GM21786 (cell line): ENCODE measurements at regions not wholly inside any gene's neighbourhood (a gene's known extent, or its start where the extent isn't known, plus 50 kb on each side); places are given as distances from the start of the nearest gene placed in this dataset.
"Not testable (repeated sequence)": the region's sequence is repeated elsewhere in the genome, so short reads cannot be mapped to it uniquely, and the experiment has no call there.

Source experiments
- ATAC-seq: cut with Tn5 transposase; IDR thresholded peaks from one replicate; pipeline ENCODE4 v1.9.1; 2021; ENCODE audit not compliant: unreplicated experiment

DNA sequence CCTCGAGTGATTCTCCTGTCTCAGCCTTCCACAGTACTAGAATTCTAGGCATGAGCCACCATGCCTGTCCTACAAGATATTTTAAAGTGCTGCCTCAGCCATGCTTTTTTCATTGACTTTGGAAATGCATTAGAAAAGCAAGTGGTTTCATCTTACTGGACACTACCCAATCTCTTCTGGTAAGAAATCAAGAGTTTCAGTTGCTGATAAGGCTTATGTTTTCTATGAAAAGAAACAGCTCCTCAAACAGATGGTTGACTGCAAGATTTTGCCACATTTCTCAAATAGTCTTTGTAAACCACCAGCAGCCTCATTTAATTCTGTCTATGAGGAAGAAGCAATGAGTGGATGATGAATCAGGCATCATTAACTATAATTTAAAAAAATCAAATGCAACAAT lies 264.5 kb upstream of the LRP1B start:
- no peak for ATAC-seq

DNA sequence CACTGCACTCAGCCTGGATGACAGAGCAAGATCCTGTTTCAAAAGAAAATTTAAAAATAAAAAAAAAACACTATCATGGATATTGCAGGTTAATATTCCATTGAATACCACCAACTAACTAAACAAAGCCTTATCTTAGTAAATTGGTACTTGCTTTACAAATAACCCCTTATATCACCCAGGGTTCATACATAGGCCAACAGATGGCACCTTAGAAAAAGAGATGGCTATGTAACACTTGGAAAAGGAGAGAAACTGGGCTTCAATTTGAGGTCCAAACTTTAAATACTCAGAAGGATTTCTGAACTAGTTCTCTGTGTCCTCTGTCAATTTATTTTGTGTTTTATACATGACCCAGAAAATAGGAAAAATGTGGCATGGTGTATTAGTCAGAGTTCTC lies 249.6 kb upstream of the LRP1B start:
- ATAC-seq = no peak

DNA sequence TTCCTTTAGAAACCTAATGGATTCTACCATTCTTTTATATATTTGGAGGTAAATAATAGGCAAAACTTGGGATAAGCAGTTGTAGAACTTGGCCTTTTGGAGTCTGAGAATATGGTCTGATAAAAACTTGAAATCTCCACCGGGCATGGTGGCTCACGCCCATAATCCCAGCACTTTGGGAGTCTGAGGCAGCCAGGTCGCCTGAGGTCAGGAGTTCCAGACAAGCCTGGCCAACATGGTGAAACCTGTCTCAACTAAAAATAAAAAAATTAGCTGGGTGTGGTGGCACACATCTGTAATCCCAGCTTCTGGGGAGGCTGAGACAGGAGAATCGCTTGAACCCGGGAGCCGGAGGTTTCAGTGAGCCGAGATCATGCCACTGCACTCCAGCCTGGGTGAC lies 231.3 kb upstream of the LRP1B start:
- ATAC-seq = not testable (repeated sequence)

DNA sequence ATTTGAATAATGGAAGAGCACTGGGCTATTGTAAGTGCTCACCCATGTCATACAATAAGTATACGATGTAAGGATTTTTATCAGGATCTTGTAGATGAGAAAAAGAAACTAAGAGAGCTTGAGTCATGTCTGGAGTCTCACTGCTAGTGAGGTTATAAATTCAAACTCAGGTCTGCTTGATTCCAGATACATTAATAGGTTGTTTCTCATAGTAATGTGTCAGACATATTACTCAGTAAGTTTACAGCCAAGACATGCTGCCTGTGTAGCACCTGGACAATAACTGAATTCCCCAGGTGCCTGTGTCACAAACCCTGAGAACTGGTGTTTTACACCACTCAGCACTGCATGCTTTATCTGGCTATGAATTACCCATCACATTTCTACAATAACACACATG lies 216.9 kb upstream of the LRP1B start:
- no peak for ATAC-seq

DNA sequence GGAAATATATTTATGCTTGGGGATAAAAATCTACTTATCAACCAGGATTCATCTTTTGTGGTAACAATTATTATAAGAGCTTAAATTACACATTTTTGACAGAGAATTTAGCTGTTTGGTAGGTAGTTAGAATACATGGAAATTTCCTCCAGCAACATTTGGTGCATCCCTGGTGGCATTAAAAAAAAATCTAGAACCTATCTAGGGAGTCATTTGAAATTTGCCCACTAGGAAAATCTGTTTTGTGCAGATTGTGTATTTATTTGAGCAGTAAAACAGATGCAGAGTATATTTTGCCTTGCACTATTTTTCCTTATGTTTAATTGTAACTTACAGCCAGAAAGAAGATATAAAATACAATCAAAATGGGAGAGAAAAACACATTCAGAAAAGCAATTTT lies 208.4 kb upstream of the LRP1B start:
- ATAC-seq = no peak

DNA sequence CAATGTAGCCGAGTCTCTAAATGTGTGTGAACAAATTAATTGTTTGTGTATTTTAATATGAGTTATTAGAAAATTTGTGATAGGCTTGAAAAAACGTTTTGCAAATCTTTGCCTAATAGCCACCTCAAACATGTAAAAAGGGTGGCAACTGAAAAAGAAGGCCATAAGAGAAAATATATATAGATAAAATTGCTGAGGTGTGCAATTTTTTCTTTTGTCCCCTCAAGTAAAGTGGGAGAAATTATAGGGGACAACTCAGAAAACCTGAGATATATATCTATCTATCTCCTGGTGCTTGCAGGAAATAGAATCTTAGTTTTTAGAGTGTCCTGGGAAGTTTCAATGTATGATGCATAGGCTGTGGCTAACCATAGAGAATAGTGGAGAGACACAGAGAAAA lies 201.4 kb upstream of the LRP1B start:
- ATAC-seq = no peak

DNA sequence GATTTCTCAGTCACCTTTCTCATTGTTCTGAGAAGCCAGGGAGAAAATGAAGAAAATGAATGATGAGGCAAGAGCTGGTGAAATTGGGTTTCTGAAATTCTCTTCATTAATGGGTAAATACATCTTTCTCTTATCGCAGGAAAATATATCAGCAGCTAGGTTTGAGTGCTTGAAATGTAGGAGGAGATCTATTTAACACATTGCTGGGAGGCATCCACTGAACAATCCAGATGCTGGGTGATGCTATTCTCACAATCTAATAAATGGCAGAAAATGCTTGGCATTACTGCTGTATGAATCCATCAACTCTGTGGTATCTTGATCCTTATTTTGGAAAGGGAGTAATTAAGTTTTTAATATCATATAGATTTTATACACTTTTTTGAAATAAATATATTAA lies 199.6 kb upstream of the LRP1B start:
- no peak for ATAC-seq

DNA sequence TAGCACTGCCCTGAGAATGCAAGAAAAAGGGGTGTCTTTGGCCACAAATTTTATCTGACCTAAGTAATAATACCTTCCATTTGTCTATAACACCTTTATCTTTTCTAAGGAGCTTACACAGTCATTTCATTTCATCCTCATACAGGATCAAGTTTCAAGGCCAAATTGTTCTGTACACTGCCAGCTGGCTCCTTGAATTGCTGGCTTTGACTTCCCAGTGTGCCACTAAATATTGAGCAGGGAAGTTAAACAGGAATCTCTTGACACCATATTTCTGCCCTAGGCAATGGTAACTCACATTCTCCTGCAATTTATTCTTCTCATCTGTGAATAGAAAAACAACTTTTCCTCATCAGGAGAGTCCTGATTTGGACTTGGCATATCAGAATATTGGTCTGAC lies 195.1 kb upstream of the LRP1B start:
- no peak for ATAC-seq

DNA sequence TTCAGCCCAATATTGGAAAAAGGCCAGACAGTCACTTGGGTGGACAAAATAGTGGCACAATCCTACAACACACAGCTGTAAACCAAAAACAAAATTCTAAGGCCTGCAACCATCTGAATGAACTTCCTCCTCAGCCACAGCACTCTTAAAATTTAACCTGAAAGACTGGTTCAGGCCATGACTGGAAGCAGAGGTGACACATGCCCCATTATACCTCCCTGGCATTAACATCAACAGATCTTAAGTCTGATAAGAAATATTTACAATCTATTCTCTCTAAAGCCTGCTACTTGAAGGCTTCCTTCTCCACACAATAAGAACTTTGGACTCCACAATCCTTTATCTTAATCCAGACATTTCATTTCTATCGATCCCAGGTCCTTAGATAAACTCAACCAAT lies 192.4 kb upstream of the LRP1B start:
- ATAC-seq = no peak

DNA sequence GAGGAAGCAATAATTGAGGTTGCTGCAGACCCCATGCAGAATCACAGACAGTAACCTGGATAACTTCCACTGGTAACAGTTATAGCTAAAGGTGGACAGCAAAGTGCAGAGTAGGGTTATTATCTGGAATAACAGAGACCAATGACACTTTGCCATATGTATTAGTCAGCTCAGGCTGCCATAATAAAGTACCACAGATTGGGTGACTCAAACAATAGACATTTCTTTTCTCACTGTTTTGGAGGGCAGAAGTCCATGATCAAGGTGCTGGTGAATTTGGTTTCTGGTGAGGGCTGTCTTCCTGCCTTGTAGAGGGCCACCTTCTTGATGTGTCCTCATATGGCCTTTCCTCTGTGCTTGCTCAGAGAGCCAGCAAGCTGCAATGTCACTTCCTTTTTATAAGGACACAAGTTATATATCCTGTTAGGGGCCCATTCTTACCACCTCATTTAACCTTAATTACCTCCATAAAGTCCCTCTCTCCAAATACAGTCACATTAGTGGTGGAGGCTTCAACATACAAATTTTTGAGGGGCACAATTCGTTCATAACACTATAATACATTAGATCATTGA lies 191.0 kb upstream of the LRP1B start:
- no peak for ATAC-seq

DNA sequence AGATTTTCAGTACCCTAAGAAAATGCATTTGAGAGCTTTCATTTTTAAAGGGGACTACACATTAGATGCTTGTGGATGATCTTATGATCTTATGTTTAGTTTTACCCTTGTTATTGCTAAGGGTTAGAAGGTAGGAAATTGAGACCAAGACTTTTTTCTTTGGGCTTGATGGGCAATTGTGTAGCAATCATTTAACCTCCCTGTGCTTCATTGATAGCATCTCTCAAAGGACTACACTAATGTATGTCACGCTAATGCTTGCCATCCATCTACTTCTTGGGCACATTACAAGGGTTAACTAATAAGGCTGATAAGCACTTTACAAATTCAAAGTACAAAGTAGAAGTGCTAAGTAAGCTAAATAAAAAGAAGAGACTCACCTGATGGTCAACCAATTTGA lies 189.3 kb upstream of the LRP1B start:
- no peak for ATAC-seq

DNA sequence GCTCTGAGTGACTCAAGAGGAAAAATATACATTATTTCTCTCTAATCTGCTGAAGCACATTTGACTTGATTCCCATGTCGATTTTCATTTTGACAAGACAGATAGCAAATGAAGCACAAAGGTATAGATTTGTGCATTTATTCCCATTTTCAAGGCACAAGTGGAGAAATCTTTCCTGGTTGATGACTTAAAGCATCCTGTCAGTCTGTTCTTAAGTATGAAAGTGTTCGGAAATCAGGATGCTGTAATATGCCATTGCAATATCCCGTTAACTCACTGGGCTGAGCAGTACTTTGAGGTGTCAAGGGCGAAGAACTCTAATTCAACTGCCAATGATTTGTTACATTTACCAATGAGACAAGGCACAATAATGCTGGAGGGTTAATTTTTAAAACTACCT lies 185.2 kb upstream of the LRP1B start:
- ATAC-seq = no peak

DNA sequence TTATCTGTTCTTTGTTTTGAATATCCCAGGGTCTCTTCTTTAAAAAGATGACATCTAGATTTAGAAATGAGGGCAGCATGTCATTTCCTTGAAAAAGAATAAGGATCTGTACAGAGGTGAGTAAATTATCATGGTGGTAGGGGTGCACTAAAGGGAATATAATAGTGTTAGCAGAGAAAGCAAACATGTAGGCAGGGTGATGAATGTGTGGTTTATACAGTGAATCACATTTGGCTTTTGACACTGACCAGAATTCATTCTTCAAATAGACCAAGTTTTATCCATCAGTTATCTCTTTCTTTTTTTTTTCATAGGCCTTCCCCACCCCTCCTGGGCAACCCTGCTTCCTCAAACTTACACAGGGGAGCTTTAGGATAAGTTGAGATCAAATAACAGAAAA lies 184.5 kb upstream of the LRP1B start:
- ATAC-seq = no peak

DNA sequence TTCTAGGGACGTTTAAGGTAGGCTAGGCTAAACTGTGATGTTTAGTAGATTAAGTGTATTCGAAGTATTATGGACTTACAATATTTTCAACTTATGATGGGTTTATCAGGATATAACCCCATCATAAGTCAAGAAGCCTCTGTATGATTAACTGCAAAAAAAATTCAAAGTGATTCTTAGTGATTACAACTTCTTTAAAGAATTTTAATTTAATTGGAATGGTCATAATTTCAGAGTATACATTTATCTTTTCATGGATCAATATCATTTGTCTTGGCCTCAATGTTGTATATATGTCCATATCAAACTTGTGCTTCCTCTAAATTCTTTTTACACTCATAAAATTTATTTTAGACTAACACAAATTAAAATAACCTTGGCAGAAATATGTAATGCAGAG lies 183.3 kb upstream of the LRP1B start:
- no peak for ATAC-seq

DNA sequence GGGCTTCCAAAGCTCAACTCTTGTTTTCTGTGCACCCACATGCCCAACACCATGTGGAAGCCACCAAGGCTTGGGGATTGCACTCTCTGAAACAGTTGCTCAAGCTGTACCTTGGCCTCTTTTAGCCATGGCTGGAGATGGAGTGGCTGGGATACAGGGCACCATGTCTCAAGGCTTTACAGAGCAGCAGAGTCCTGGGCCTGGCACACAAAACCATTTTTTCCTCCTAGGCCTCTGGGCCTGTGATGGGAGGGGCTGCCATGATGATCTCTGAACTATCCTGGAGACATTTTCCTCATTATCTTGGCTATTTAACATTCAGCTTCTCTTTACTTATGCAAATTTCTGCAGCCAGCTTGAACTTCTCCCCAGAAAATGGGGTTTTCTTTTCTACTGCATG lies 179.7 kb upstream of the LRP1B start:
- ATAC-seq = no peak

DNA sequence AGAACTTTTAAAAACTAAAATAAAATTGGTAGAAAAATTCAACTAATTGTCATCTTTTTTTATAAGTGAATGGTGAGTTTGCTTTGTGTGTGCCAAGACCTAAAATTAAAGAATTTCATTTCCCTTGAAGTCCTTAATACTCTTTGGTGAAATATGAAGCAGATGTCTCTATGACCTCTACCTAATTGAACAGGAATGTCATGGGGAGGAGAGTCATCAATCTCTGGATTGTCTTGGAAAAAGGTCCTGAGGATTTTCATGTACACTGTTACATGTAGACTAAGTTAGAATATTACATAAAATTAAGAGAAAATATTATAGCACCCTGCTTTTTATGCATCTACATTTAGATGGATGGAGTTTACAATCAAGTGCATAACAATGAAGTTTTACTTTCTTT lies 177.9 kb upstream of the LRP1B start:
- ATAC-seq = no peak

DNA sequence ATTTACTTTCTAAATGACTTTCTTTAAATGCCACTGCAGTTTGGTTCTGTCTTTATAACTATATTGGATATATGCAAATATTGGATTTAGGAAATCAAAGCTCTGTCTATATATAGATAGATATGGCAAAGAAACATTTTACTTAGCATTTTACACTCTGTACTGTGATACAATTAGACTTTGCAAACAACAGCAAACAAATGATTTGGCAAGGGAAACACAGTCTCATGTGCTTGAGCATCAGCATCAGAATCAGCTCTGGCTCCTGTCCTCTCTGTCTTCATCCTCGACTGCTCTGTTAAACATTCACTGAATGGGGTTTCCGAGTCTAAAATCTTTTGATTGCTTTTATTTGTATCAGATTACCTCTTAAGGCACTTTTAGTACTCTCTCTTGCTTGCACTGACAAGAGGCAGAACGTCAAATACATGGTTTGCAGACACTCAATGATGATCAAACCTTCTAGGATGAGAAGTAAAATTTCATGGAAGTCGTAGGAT lies 176.8 kb upstream of the LRP1B start:
- ATAC-seq = no peak

DNA sequence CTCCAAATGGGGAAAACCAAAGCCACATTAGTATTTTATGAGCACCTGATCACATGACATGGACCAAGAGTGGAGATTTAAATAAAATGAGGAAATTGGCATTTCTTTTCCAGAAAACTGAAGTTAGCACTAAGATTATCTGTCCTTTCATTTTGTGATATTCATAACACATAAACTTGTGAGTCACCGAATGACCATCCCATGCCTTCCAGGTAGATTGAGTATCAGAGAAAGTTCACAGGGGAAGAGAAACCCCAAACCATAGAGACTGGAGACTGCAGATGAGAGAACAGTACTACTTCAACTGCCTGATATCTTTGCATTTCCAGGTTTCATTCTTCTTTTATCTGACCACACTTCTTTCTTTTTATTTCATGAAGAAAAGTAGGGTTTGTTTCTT lies 176.3 kb upstream of the LRP1B start:
- ATAC-seq = no peak

DNA sequence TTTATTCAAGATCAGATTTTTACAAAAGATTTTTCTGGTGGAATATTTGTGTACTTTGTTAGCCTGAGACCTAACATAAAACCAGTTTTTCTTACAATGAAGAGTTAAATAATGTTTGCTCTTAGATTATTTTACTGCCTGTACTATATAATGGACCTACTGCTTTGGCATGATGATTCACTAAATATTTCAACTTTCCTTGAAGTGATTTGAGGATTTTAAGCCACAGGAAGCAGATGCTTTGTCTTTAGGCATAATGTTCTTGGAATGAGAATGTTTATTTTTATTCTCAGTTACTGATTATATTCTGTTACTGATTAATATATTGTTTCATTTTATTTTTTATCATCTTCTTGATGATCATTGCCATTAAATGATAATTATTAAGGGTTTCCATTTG lies 175.3 kb upstream of the LRP1B start:
- no peak for ATAC-seq

DNA sequence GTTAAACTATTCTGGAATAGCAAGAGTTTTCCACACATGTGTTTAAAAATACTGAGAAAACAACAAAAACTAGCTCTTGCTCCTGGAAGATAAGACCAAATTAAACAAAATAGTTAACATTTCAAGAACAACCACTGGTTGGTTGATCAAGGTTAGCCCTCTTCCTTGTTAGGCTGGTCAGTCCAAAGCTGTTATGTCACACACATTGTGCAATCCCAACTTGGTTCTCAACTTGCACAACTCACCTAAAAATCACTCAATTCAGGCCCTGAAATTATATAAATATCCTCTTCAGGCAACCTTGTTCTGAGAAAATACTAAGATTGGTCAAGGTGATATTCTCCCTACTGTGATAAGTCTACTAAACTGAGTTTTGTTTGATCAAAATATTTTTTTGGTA lies 169.7 kb upstream of the LRP1B start:
- ATAC-seq = no peak

DNA sequence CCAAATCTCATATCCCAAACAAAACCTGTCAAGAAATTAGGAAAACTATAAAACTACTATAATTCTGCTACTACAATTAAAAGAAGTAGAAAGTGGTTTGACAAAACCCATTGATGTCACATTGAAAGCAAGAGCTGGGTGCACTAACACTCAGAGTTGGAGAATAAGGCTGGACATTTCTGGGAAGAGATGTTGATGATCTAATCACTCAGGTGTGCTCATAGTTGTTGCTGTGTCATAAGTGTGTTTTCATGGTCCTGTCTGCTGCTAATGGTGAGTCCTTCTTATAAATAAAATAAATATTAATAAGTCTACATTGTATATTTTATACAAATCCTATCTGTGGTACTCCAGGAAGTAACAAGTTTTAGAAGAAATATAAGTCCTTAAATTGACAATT lies 168.2 kb upstream of the LRP1B start:
- no peak for ATAC-seq

DNA sequence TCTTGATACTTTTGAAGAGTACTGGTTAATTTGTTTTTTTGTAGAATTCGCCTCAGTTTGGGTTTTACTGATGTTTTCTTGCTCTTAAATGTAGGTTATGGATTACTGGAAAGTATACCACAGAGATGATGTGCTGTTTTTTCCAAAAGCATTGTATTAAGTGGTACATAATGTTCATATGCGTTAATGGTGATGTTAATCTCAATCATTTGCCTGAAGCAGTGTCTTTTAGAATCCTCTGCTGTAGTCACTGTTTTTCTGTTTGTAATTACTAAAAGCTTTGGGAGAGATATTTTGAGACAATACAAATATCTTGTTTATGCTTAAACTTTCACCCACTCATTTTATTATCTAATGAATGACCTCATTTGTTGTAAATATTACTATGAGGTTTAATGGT lies 163.4 kb upstream of the LRP1B start:
- no peak for ATAC-seq

DNA sequence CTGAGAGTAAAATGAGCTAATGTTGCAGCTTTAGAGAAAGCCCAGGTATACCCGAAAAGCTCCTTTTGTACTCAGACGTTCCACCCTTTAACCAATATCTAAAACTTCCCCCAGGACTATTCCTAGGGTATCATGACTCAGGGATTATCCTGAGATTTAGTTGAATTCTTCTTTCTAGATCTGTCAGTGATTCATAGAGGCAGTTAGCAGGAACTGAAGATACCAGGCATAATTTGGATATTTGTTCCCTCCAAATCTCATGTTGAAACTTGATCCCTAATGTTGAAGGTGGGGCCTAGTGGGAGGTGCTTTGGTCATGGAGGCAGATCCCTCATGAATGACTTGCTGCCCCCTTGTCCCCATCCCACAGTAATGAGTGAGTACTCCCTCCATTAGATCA lies 161.2 kb upstream of the LRP1B start:
- ATAC-seq = no peak

DNA sequence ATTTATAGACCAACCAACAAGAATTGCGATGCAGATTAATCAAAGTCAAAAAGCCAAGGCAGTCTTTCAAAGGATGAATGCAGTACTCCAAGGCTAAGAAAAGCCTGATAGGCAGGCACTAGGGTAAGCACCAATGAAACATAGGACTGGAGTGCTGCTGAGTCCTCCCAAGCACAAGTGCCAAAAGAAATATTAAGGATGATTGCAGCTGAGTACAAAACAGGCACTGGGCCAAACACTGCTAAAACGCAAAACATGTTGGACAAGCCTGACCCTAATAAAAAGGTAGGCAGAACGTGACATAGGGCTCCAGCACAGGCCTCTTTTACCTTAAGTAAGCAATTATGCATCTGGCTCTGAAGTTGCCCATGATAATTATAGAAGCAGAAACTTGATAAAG lies 160.1 kb upstream of the LRP1B start:
- no peak for ATAC-seq
